ENCODE measurements at regions not wholly inside any gene's neighbourhood (a gene's known extent, or its start where the extent isn't known, plus 50 kb on each side); places are given as distances from the start of the nearest gene placed in this dataset.

GRCh38 chr7:8975681-8976080 is 542.3 kb downstream of the NXPH1 start:
- Mint-ChIP-seq H3K9me3 (no peaks in the 10 kb centered on the region; a peak in 1 of 5 replicates), H3K4me3 (no peak overlapping the region), H3K4me1 (peaks cover 5 to 9% of the 10 kb centered on the region in 2 experiments; a peak in 3 of 4 replicates), H3K27ac (no peak overlapping the region; a peak in 1 of 7 replicates), H3K36me3 (ENCODE audit: insufficient read depth in 1 of 3, low read depth in 3 of 3) (peaks cover 0 to 3% (median 0%) of the 10 kb centered on the region in 3 experiments; a peak in 1 of 7 replicates), H3K27me3 (ENCODE audit: low read depth) (no peaks in the 10 kb centered on the region)
- no peak overlapping the region for H4K91ac ChIP-seq (ENCODE audit: insufficient read length, low read depth, low read length)
- no peaks in the 10 kb centered on the region for H3K27me3 ChIP-seq (ENCODE audit: insufficient read depth, low read length)
- no peak overlapping the region for H3K14ac ChIP-seq (ENCODE audit: insufficient read depth, low read length)
- no peak overlapping the region for H2BK5ac ChIP-seq (ENCODE audit: insufficient read length, low read length)
- H3K9ac ChIP-seq (ENCODE audit: extremely low read depth, insufficient read length, low read length) = no peak overlapping the region
- no peaks in the 10 kb centered on the region for H3K23me2 ChIP-seq (ENCODE audit: insufficient read length, low read depth, low read length, poor library complexity, severe bottlenecking)
- no peak overlapping the region for H2AFZ ChIP-seq (ENCODE audit: low read length)
- H3K4me1 ChIP-seq (ENCODE audit: insufficient read depth, low read length) = no peaks in the 10 kb centered on the region
- H3K4me2 ChIP-seq (ENCODE audit: insufficient read depth, insufficient read length, low read length) = no peak overlapping the region
- no peak for DNase-seq
- no peaks in the 10 kb centered on the region for H3K79me2 ChIP-seq (ENCODE audit: insufficient read depth, low read length)
- no peak overlapping the region for H4K5ac ChIP-seq (ENCODE audit: insufficient read length, low read depth, low read length)
- no peak overlapping the region for H3K23ac ChIP-seq (ENCODE audit: insufficient read length, low read depth, low read length)
- H3K18ac ChIP-seq (ENCODE audit: insufficient read length, low read depth, low read length) = no peak overlapping the region
- H3T11ph ChIP-seq (ENCODE audit: low read length) = no peak overlapping the region
- H3K79me1 ChIP-seq (ENCODE audit: insufficient read depth, low read depth, low read length, poor library complexity, severe bottlenecking) = no peaks in the 10 kb centered on the region
- no peaks in the 10 kb centered on the region for H4K20me1 ChIP-seq (ENCODE audit: control insufficient read depth, insufficient read depth, insufficient read length)
- H2BK12ac ChIP-seq (ENCODE audit: insufficient read length, low read depth, low read length) = no peak overlapping the region
- no peak overlapping the region for H2BK15ac ChIP-seq (ENCODE audit: low read depth, low read length)
- H2BK120ac ChIP-seq (ENCODE audit: low read depth, low read length, poor library complexity, severe bottlenecking) = no peak overlapping the region
- no peak overlapping the region for H3K56ac ChIP-seq (ENCODE audit: insufficient read length, low read depth, low read length)
- no peak overlapping the region for H2AK5ac ChIP-seq (ENCODE audit: insufficient read length, low read length)
- H2BK20ac ChIP-seq (ENCODE audit: low read depth, low read length, poor library complexity, severe bottlenecking) = no peak overlapping the region
- H3K9me3 ChIP-seq (ENCODE audit: control insufficient read depth, low read depth, low read length) = no peaks in the 10 kb centered on the region
- no peak for TF ChIP-seq CTCF (conservative IDR thresholded peaks at IDR 0.05)
- H4K8ac ChIP-seq (replicated peaks; ENCODE audit: insufficient read length, low read depth, low read length) = no peak overlapping the region
- no peak overlapping the region for H3K4ac ChIP-seq (ENCODE audit: low read depth, low read length)
- H3K27ac ChIP-seq (ENCODE audit: insufficient read length, low read depth, low read length) = no peak overlapping the region

Measured in H9 (cell line).